Pancreas (tissue), 10 donors: ENCODE measurements at regions not wholly inside any gene's neighbourhood (a gene's known extent, or its start where the extent isn't known, plus 50 kb on each side); places are given as distances from the start of the nearest gene placed in this dataset.

Source experiments
- ATAC-seq, 4 donors: fragments of 200-7000 bp; cut with Tn5 transposase; one replicate each; pipeline versions ENCODE4 v1.8.0 to v1.9.1; 2020; ENCODE audit warnings: mild to moderate bottlenecking in 4 of 4, moderate library complexity in 4 of 4
- DNase-seq, 6 donors: peaks; one replicate each; pipeline ENCODE4 v3.0.0-alpha.2; 2020
- FAIRE-seq: peaks from 2 replicates; lab custom pipeline; 2012; peaks lifted over from hg19 to GRCh38; lab: Jason Lieb, UNC
- H3K27ac ChIP-seq, 4 donors: fragments of 200-600 bp; sonication (generic); 1 replicate in 3 of 4; 2 replicates in 1 of 4; pipeline versions ENCODE4 v1.5.0 to v1.8.0; 2020
- H3K27me3 ChIP-seq, 4 donors: fragments of 200-600 bp; one replicate each; pipeline ENCODE4 v1.8.0; 2021
- H3K36me3 ChIP-seq, 3 donors: fragments of 200-600 bp; sonication (generic) in 1 of 3; one replicate each; pipeline versions ENCODE4 v1.5.0 to v1.8.0; 2020 to 2021
- H3K4me1 ChIP-seq, 3 donors: fragments of 200-600 bp; one replicate each; pipeline ENCODE4 v1.8.0; 2021
- H3K4me3 ChIP-seq, 4 donors: fragments of 200-600 bp; sonication (generic) in 2 of 4; one replicate each; pipeline versions ENCODE4 v1.5.0 to v1.8.0; 2020 to 2021
- H3K9me3 ChIP-seq, 4 donors: fragments of 200-600 bp; one replicate each; pipeline ENCODE4 v1.8.0; 2021
- WGBS, 2 donors: extraction: QIAGEN DNeasy Blood & Tissue Kit; methylation state at CpG; one replicate each; pipeline ENCODE4 v1.1.7; 2013; 5-methylcytosine and 5-hydroxymethylcytosine counted together
- intact Hi-C, 3 donors: fragments of 100-400 bp; cut with DNase I; formaldehyde crosslinking; loops; one replicate each; pipeline versions ENCODE4 v1.11.1 to v1.14.2; 2022
- TF ChIP-seq, protein P1 (sequence below), 4 donors: fragments of 200-600 bp; sonication (generic) in 3 of 4; IDR thresholded peaks; one replicate each; pipeline versions ENCODE4 v1.5.0 to v1.8.0; 2021; ENCODE audit warnings: antibody characterized with exemption in 4 of 4
- donor health status: healthy with polysubstance abuse.
- donor health status: DM: no; HTN: no; CAD: no; lungs with moderate emphysema.
- donor health status: DM: no; HTN: no; CAD: no.
- donor health status: control.
- donor health status: control.
- donor health status: Bipolar disorder and iron deficiency.
- donor health status: DM: yes; HTN: yes; CAD: no.
- donor health status: DM: no; HTN: no; CAD: no.
- donor health status: DM: no; HTN: no; CAD: no.
- donor health status: DM: yes; HTN: yes; CAD: no.

DNA sequence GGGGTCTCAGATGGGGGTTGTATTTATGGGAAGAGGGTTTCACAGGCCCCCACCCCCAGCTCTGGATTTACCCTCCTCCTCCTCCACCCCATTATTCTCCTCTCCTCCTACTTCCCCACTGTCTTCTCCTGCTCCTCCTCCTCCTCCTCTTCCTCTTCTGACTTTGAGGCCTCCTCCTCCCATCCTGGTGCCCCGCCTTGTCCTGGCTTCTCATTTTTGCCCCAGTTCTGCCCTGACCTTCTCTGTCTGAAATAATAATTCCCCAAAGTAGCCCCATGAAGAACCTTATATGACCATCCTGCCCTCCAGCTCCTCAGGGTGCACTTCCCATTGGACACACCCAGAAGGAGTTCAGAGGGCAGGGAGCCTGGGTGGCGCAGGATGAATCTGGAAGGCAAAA is 351.4 kb upstream of the GATB start:
- FAIRE-seq (no peak), DNase-seq (no peak), ATAC-seq (no peak)
- Histone ChIP-seq H3K9me3 (no peaks in the 10 kb centered on the region), H3K4me3 (no peak overlapping the region), H3K4me1 (no peaks in the 10 kb centered on the region), H3K36me3 (no peaks in the 10 kb centered on the region), H3K27me3 (no peaks in the 10 kb centered on the region), H3K27ac (no peak overlapping the region)
- TF ChIP-seq, protein P1, sequence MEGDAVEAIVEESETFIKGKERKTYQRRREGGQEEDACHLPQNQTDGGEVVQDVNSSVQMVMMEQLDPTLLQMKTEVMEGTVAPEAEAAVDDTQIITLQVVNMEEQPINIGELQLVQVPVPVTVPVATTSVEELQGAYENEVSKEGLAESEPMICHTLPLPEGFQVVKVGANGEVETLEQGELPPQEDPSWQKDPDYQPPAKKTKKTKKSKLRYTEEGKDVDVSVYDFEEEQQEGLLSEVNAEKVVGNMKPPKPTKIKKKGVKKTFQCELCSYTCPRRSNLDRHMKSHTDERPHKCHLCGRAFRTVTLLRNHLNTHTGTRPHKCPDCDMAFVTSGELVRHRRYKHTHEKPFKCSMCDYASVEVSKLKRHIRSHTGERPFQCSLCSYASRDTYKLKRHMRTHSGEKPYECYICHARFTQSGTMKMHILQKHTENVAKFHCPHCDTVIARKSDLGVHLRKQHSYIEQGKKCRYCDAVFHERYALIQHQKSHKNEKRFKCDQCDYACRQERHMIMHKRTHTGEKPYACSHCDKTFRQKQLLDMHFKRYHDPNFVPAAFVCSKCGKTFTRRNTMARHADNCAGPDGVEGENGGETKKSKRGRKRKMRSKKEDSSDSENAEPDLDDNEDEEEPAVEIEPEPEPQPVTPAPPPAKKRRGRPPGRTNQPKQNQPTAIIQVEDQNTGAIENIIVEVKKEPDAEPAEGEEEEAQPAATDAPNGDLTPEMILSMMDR (IDR thresholded peaks at IDR 0.05) = no peak
- intact Hi-C loops = no loop called here
- WGBS, 2 donors = 93 to 94% methylated on average over 2 of the region's 2 CpGs

DNA sequence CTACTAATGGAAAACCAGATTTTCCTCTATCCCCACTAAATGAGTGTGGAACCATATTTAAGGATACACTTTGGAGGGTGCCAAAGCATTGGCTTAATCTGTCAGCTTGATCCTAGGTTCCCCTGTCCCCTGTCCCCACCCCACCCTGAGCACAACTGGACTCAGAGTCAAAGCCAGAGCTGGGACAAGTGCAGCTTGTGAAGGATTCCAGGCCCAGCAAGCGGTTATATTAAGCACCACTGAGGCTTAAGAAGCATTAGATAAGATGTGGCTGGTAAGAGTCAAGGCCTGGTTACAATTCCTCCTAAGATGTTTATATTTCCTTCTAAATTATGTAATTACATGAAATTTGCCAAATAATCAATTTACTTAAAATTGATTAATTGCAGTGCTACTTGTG is 350.0 kb upstream of the GATB start:
- H3K4me1 ChIP-seq = no peaks in the 10 kb centered on the region
- intact Hi-C loops = no loop called here
- DNase-seq = no peak
- FAIRE-seq = no peak
- TF ChIP-seq, protein P1 (IDR thresholded peaks at IDR 0.05) = no peak
- no peak overlapping the region for H3K4me3 ChIP-seq
- H3K27ac ChIP-seq = no peak overlapping the region
- H3K27me3 ChIP-seq = no peaks in the 10 kb centered on the region
- 90 to 100% methylated on average over 1 of the region's 1 CpG for WGBS, 2 donors
- ATAC-seq = no peak
- no peaks in the 10 kb centered on the region for H3K9me3 ChIP-seq
- H3K36me3 ChIP-seq = no peaks in the 10 kb centered on the region

DNA sequence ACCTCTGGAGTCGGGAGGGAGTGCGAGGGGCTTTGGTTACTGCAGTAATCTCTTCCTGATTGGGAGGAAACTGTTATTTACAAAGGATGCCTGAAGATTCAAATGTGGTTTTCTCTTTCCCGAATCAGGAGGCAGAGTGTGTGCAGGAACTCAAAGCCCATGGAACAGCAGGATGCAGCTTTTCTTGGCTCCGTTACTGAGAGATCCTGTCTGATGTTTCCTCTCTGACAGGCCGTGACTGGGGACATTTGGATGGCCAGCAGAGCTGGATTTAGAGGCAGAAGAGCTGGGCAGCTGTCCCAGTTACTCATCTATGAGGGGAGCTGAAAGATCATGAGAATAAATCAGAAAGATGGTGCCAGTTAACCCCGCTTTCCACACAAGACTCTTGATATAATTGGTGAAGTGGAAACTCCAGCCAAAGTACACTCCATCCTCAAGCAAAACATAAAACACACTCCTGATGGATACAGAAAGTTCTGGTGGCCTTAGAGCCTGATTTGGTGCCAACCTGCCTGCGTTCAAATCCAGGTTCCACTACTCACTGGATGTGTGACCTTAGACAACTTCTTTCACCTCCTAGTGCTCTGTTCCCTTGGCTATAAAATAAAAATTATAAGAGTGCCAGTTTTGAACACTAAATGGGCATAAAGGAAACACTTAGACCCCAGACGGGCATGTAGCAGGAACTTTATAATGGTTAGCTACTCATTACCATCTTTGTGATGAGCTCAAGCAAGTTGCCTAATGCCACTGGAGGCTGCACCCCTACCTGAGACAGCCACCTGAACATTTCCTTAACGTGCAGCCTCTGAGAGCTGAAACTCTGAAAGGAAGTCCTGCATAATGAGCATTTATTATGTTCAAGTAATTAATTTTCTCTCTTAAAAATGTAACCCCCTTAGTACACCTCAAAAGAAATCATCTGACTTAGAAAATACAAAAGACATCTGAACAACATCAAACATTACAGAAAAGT is 349.0 kb upstream of the GATB start:
- ATAC-seq = no peak
- 44 to 52% methylated on average over 9 of the region's 9 CpGs for WGBS, 2 donors
- FAIRE-seq = no peak

DNA sequence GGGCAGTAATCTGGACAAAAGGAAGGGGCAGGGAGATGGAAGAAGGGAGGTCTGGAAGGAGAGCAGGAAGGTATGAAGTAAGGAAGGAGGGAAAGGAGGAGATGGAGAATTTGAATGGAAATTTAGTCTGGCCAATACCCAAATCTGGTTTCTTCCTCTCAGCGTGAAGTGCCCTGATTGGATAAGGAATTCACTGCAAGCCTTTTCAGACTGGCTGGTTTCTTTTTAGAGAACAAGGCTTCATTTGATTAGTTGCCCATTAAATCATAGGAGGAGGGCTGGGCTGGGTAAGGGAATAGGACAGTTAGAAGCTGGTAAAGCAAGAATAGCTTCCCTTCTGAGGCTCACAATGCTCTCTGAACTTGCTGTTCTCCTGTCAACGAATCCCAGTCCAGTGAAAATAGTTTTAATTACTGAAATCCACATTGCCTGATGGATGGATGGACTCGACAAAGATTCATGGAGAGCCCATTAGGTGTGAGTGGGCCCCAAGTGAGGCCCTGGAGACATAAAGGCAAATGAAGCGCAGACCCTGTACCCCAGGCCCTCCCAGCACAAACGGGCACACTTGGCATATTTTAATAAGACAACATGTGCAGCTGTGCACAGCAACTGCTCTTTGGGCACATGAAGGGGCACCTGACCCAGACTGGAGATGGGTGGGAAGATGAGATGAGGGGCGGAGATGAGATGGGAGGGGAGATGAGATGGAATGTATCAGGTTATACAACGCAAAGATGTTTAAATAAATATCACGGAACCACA is 347.1 kb upstream of the GATB start:
- intact Hi-C loops = no loop called here
- ATAC-seq (no peak), DNase-seq (no peak), FAIRE-seq (no peak)
- Histone ChIP-seq H3K27ac (no peak overlapping the region), H3K4me1 (no peaks in the 10 kb centered on the region), H3K36me3 (no peaks in the 10 kb centered on the region), H3K9me3 (no peaks in the 10 kb centered on the region), H3K27me3 (no peaks in the 10 kb centered on the region), H3K4me3 (no peak overlapping the region)
- TF ChIP-seq, protein P1 (IDR thresholded peaks at IDR 0.05) = no peak
- 71 to 82% methylated on average over 8 of the region's 8 CpGs for WGBS, 2 donors

More for the DNA sequence above, 349.0 kb upstream of the GATB start:
- Histone ChIP-seq H3K4me1 (no peaks in the 10 kb centered on the region), H3K27me3 (no peaks in the 10 kb centered on the region), H3K27ac (no peak overlapping the region), H3K4me3 (no peak overlapping the region), H3K36me3 (no peaks in the 10 kb centered on the region), H3K9me3 (no peaks in the 10 kb centered on the region)
- TF ChIP-seq, protein P1 (IDR thresholded peaks at IDR 0.05) = no peak
- DNase-seq = no peak
- intact Hi-C loops = no loop called here
